TTC549 (cell line): ENCODE measurements at regions not wholly inside any gene's neighbourhood (a gene's known extent, or its start where the extent isn't known, plus 50 kb on each side); places are given as distances from the start of the nearest gene placed in this dataset.
"Not testable (repeated sequence)": the region's sequence is repeated elsewhere in the genome, so short reads cannot be mapped to it uniquely, and the experiment has no call there.

Source experiments
- FAIRE-seq: peaks from 2 replicates; lab custom pipeline; 2012; peaks lifted over from hg19 to GRCh38; lab: Jason Lieb, UNC

DNA sequence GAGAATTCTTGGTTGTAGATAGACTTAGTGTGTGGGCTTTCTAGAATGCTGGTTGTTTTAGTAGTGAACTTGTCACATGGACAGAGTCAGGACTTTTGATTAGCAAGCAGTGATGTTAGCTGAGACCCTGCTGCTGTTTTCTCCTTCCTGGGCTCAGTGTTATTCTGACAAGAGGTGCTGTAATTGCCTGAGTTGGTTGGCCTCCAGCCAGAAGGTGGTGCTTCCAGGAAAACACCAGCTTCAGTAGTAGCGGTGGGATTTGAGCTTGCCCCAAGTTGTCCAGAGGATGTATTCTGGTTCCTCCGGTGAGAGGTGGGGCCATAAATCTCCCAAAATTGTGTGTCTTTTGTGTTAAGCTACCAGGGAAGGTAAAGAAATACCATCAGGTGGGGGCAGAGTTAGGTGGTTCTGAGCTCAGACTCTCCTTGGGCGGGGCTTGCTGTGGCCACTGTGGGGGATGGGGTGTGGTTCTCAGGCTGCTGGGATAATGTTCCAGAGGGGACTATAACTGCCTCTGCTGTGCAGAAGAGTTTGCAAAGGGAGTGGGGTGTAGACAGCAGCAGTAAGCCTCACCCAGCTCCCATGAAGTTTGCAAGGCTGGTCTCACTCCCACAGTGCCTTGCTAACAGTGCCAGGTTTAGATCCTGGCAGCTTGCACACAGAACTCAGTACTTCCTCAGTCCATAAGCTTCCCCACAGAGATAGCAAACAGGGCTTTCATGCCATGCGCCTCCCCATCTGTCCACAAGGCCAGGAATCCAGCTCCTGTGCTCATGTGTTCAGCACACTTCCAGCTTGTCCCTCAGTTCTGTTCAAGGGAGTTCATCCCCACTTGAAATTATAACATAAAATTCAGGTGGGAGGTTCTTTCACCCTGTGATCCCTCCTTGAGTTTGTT lies 278.4 kb upstream of the PTCHD4 start:
- no peak for FAIRE-seq

DNA sequence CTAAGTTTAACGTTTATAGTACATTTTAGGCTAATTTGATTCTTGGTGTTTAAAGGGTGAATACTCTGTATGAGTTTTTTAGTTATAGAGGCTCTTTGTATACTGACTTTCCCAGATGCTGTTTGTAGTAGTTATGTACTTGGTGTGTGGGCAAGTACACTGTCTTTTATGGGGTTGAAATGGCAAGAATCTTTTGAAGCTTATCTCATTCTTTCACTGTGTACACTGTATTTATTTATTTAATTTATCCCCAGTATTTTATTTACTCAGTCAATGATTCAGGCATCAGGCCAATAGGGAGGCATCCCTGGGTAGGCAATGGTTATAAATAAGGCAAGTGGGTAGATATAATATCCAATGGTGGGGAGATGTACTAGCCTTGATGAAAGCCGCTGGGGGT lies 277.0 kb upstream of the PTCHD4 start:
- no peak for FAIRE-seq

DNA sequence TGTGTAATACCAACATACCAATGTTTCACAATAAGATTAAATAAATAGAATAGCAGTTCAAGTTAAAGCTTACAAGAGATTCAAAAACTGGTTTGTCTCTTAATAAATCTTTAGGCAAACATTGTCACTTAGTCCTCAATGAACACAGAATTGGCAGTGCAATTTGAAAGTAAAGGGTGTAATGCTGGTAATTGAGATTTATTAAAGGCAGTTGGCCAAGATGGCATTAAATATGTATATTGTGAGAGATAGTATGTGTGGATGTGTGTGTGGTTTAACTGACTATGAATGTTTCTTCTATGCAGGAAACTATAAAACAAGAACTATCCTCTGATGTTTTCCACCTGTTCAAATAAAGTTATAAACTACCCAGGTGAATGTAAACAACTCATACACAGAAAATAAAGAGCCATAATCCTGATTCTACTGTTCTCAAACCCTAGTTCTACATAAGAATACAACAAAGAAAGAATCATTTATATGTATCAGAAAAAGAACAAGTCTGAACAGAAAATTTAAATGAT lies 267.9 kb upstream of the PTCHD4 start:
- no peak for FAIRE-seq

DNA sequence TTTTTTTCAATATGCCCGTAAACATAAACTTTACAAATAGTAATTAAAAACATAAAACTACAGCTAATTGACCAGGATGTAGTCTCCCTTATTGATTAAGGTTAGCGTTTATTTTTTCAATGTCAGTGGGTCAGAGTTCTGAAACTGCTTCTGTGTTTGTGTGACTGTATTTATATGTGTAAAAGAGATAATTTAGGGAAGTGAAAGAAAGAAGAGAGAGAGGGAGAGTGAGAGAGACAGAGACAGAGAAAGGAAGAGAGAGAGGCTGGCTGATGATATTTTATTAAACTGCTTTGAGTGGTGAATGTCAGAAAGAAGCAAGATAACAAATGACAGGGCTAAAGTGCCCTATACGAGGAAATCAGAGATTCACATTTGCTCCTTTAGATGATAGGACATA lies 266.1 kb upstream of the PTCHD4 start:
- FAIRE-seq: no peak

DNA sequence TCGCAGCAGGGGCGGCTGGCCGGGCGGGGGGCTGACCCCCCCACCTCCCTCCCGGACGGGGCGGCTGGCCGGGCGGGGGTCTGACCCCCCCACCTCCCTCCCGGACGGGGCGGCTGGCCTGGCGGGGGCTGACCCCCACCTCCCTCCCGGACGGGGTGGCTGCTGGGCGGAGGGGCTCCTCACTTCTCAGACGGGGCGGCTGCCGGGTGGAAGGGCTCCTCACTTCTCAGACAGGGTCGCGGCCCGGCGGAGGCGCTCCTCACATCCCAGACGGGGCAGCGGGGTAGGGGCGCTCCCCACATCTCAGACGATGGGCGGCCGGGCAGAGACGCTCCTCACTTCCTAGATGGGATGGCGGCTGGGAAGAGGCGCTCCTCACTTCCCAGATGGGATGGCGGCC lies 260.2 kb upstream of the PTCHD4 start:
- FAIRE-seq: not testable (repeated sequence)

DNA sequence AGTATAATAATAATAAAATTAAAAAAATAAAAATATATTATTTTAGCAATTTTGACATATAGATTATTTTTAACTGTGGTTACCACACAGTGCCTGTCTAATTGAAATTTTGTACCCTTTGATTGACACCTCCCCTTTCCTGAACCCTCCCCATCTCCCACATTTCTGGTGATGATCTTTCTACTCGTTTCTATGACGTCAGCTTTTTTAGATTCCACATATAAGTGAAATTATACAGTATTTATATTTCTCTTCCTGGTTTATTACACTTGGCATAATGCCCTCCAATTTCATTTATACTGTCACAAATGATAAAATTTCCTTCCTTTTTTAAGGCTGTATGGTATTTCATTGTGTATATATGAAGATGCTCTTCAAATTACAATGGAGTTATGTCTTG lies 258.1 kb upstream of the PTCHD4 start:
- no peak for FAIRE-seq

DNA sequence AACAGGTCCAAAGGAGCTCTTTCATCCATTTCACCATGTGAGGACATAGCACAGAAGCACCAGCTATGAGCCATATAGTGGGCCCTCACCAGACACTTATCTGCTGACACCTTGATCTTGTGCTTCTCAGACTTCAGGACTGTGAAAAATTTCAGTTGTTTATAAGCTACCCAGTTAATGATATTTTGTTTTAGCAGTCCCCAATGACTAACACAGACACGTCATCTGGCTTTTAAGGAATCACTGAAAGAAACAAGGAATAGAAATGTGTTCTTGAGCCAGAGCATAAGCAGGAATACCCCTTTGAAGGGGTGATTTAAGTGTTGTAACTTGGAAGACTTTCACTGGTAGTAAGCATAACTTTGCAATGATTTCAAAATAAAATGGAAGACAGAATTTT lies 214.7 kb upstream of the PTCHD4 start:
- FAIRE-seq: no peak

DNA sequence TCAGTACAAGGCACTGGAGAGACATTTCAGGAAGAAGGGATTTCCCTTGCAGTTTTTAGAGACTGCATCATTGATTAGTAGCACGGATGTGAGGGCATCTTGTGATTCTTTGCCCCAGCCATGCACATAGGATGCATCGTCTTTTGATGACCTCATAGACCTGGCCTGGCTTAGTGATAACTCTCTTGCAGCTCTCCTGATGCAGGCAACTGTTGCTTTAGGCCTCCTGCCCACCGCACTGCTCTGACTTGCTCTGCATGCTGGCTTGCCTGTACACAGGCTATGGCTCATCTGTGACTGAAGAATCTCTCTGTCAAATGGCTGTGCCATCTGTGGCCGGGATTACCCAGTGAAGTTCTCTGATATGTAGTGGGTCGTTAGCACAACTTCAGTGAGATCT lies 207.7 kb upstream of the PTCHD4 start:
- FAIRE-seq: no peak

DNA sequence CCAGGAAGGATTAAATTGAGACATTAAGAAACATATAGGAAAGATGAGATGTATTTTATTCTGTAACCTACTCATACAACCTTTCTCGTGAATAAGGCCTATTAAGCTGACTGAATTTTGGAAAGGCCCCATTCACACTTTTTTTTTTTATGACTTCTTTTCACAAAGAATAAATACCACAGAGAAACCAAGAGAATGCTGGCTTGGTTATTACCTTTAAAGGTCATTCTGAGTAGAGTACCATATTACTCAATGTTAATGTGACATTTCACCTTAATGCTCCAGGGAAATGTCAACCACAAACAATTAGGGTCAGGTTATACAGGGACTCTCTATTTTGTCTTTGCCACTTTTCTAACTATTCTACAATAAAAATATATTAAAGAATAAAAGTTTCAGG lies 204.9 kb upstream of the PTCHD4 start:
- FAIRE-seq: no peak

DNA sequence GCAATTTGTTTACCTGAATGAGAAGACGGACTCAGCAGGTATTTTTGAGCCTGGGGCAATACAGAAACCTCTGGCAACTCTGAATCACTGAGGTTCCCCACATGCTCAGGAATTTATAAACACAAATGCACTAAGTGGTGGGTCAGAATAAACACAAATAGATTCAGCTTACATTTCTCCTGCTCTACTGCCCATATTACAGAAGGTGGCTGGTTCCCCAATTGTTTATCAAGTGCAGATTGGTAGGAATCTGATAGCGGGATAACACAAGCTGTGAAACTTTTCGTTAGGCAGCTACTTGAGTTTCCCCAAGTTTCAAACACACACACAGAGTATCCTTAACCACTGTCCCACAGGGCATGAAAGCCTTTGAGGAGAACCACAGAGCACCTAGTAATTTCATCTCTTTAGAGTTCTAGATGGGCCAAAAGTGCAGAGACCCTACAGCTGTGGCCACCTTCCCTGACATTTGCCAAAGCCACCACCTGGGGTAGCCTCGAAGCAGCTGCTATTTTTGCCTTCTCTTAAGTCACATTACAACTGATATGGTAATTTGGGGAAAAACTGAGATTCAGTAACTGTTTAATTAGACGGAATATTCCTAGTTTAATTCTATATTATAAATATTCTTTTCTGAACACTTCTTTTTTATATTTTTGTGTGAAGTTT lies 204.2 kb upstream of the PTCHD4 start:
- no peak for FAIRE-seq

DNA sequence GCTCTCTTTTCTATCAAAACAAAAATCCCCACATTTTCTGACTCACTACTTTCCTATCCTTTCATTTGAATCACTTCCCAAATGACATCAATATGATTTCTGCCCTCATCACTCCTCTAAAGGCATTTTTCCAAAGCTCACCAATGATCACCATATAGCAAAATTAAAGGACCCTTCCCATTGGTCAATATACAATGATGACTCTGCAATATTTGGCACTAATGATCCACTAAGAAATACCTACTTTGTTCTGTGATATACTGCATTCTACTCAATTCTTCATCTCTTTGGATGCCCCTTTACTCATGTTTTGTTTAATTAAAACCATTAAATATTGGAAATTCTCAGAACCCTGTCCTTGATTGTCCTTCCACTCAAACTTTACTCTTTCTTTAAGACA lies 200.3 kb upstream of the PTCHD4 start:
- no peak for FAIRE-seq

DNA sequence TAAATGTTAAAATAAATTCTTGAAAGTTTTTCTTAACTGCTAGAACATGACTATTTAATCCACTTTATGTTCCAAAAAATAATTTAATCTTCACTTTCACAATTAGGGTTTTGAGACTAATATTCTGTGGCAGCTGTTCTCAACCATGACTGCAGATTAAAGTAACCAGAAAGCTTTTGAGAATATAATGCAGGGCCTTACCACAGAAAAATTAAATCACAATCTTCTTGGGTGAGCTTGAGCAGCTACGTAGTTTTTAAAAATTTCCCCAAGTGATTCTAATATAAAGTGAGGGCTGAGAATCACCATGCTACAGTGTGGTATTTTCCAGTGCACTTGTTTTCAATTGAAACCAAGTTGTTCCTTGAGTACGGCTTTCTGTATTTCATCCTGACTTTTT lies 196.6 kb upstream of the PTCHD4 start:
- no peak for FAIRE-seq

DNA sequence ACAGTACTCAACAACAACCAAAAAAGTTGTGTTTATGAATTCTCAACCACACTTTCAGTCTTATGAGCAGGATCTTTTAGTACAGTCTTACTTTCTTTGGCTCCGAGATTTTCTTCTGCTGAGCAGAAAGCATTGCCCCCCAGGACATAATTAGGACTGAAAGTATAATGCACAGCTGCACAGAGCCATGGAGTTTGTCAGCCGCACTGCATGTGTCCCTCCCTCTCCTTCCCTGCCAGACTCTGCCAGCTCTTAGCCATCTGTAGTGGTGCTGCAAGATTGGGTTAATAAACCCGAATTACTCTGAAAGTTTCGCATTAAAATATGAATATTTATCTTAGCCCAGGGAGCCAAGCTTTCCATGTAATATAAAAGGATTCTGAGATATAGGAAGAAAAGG lies 179.6 kb upstream of the PTCHD4 start:
- no peak for FAIRE-seq

DNA sequence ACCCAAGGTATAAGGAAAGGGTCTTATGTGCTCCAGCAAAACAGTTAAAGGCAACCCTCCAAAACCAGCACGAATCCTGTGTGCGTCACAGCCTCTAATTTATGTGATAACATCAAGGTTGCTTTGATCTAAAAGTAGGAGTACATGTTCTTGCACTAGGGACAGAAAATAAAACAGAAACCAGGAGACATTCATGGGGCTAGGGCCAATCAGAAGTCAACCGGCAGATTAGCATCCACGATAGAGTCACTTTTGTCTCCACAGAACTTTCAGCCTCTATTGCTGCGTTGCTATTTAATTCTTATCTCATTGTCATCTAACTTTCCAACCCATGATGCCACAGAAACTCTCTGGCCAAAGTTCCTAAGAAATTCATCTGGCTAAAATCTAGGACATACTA lies 178.8 kb upstream of the PTCHD4 start:
- FAIRE-seq: no peak

DNA sequence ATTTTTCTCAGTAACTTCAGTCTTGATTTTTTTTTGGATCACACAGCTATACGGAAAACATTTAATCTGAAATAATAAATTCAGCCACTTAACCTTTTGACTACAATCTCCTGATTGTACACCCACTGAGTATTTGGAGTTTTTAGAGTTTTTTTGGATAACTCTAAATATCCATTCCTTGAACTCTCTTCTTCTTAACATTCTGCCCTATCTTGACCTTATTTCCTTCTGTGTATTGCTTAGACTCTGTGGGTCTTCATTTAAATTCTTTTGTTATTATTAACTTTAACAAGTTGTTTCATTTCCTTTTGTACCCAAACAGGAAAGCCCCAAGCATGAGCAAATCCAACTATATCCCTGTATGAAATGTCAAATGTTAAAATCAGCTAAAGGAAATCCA lies 170.2 kb upstream of the PTCHD4 start:
- no peak for FAIRE-seq

DNA sequence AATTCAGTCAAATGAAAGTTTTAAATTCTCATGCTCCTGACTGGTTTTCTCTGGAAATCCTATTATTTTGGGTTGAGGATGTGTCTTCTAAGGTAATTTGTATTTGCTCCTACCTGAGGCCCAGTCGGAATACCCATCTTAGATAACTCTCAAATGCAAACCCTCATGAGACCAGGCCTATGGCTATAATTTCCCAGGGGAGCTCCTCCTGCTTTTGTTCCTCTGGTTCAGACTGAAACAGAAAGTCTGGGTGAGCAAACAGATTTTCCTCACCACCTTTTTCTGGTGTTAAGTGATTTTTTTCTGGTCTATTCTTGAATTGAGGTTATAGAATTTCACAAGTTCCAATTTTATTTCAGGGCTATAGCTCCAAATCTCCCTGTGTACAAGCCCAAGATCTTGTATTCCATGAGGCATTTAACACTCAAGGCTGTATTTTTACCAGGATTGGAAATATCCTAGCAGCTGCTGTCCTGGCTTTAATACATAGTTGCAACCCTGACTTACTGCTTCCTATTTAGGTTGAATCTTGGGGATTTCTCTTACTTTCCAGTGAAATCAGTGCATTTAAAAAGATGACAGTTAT lies 169.1 kb upstream of the PTCHD4 start:
- no peak for FAIRE-seq

DNA sequence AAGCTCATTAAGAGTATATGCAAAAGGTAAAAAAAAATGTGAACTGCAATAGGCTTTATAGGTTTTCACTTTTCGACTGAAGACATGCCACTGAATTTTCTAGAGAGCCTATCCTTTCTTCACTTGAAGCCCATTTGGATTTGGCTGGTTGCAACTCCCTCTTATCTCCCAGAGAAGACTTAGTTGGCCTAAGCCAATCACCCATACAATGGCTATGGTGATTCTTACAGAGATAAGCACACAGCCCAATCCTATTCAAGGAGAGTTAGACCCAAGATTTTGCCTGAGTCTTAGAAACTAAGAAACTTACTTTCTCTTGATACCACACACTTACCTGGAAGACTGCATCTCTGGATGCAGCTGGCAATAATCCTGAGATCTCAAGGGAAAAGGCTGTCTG lies 167.3 kb upstream of the PTCHD4 start:
- no peak for FAIRE-seq

DNA sequence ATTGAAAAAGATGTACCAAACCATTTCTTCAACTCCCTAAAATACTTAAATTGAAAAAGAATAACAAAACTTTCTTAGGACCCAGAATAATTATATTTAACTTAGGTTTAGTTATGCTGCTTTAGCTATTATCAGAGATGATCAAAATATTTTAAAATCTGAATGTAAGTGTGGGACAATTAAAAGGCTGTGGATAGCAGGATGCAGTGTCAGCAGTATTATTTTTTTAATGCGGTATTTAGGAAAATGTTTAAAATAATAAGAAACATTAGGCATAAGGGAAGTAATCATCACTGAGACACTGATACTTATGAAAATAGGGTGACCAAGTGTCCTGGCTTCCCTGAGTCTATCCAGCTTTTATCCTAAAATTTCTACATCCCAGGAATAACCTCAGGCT lies 161.5 kb upstream of the PTCHD4 start:
- no peak for FAIRE-seq

DNA sequence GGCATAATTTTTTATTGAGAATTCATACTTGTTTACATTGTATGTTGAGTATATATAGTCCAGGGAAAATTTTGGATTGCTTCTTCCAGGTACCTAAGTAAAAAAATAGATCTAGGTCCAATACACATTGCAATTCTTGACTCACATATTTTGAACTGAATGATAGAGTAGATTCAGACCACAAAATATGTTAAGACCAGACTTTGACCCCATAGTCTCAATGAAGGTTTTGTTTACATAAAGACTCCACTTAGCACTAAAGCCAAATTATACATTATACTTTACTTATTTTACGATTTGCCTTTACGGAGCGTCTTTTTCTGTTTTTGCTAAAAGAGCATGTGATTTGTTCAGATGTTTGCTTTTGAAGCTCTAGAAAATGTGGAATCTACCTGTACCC lies 144.1 kb upstream of the PTCHD4 start:
- no peak for FAIRE-seq

DNA sequence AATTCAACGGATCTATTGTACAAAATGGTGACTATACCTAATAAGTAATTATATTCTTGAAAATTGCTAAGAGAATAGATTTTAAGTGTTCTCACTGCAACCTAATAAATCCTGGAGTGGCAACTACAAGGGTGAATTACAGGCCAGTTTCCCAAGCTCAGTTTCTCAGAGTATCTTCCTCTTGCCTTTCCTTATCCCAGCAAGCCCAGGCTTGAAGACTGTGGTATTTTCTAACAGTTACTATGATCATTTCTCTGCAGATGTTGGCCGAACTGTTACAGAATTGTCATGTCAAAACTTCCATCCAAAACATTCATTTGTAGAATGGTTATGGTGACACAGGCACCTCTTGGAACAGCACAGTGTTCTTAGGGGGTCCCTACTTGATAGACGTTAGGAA lies 138.1 kb upstream of the PTCHD4 start:
- FAIRE-seq: no peak

DNA sequence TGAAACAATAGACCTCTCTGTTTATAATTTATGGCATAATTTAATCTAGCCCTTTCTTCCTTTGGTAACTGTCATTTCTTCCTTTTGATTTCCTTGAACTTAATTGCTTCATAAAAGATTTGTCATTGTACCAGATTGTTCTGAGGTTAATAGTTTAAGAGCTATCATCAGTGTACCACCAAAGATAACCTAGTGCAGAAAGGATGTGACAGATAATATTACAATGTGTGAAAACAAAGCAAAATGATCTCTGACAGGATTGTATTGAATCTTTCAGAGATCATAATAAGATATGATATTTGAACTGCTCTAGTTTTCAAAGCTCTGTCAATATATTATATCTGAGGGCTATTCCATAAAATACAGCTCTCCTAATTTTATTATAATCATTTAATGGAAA lies 132.1 kb upstream of the PTCHD4 start:
- no peak for FAIRE-seq

DNA sequence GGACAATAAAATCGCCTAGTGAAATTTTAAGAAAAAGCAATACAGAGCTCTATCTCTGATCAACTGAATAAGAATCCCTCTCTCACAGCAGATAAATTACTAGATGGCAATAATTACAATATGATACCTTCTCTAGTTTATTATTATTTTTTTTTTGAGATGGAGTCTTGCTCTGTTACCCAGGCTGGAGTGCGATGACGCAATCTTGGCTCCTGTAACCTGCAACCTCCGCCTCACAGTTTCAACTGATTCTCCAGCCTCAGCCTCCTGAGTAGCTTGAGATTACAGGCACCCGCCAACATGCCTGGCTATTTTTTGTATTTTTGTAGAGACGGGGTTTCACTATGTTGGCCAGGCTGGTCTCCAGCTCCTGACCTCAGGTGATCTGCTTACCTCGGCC lies 129.3 kb upstream of the PTCHD4 start:
- FAIRE-seq: no peak

DNA sequence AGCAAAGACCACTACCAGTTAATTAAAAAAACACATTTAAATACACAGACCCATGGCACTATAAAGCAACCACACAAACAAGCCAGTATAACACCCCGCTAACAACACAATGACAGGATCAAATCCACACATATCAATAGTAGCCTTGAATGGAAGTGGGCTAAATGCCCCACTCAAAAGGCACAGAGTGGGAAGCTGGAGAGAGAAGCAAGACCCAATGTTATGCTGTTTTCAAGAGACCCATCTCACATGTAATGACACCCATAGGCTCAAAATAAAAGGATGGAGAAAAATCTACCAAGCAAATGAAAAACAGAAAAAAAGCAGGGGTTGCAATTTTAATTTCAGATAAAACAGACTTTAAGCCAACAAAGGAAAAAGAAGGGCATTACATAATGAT lies 125.4 kb upstream of the PTCHD4 start:
- FAIRE-seq: no peak
